SK-N-MC (cell line): ENCODE measurements at regions not wholly inside any gene's neighbourhood (a gene's known extent, or its start where the extent isn't known, plus 50 kb on each side); places are given as distances from the start of the nearest gene placed in this dataset.

Experiments
- DNase-seq: peaks from one replicate; pipeline ENCODE4 v3.0.0-alpha.2; 2011; ENCODE audit warnings: low read depth, low spot score
- H3K27ac ChIP-seq: fragments of 200-600 bp; sonication (generic); 2 replicates; pipeline ENCODE4 v1.5.1; 2016; ENCODE audit warnings: mixed run types
- H3K36me3 ChIP-seq: fragments of 200-600 bp; sonication (generic); 2 replicates; pipeline ENCODE4 v1.6.1; 2017; ENCODE audit warnings: antibody characterized with exemption, low read length, mixed read lengths; ENCODE audit not compliant: insufficient read depth
- H3K4me3 ChIP-seq: fragments of 200-600 bp; sonication (generic); 2 replicates; pipeline ENCODE4 v1.5.1; 2016
- H3K9ac ChIP-seq: fragments of 200-600 bp; sonication (generic); 2 replicates; pipeline ENCODE4 v1.8.0; 2017; ENCODE audit warnings: mixed run types, mixed read lengths; ENCODE audit not compliant: insufficient read length
- H3K9me3 ChIP-seq: fragments of 200-600 bp; sonication (generic); 2 replicates; pipeline ENCODE4 v1.6.1; 2017; ENCODE audit warnings: low read depth, mild to moderate bottlenecking, antibody characterized with exemption, low read length, moderate library complexity, mixed read lengths
- EZH2 ChIP-seq: fragments of 200-600 bp; sonication (generic); IDR thresholded peaks from one replicate; pipeline ENCODE4 v1.6.1; 2017; ENCODE audit warnings: antibody characterized with exemption
- FOXP2 ChIP-seq: optimal IDR thresholded peaks from 2 replicates; pipeline ENCODE3; 2011; ENCODE audit warnings: mild to moderate bottlenecking, moderate library complexity; ENCODE audit not compliant: insufficient read depth; ENCODE audit errors: extremely low read length, control extremely low read depth
- POLR2AphosphoS5 ChIP-seq: IDR thresholded peaks from 2 replicates; pipeline ENCODE4 v1.6.1; 2012; ENCODE audit warnings: mild to moderate bottlenecking, low read depth, low read length, borderline replicate concordance

GRCh38 chr12:47385653-47386052, 305.9 kb upstream of the AMIGO2 start:
- no peaks in the 10 kb centered on the region for H3K9me3 ChIP-seq
- H3K4me3 ChIP-seq, result no peak overlapping the region
- no peak overlapping the region for H3K27ac ChIP-seq
- H3K9ac ChIP-seq, result no peak overlapping the region
- DNase-seq, result no peak
- TF ChIP-seq POLR2AphosphoS5 (no peak), EZH2 (no peak), FOXP2 (no peak)
- H3K36me3 ChIP-seq, result no peaks in the 10 kb centered on the region

GRCh38 chr12:47383942-47384341, 304.2 kb upstream of the AMIGO2 start:
- TF ChIP-seq POLR2AphosphoS5, result no peak
- no peak for TF ChIP-seq FOXP2
- no peak for TF ChIP-seq EZH2
- no peaks in the 10 kb centered on the region for H3K36me3 ChIP-seq
- no peak overlapping the region for H3K9ac ChIP-seq
- H3K27ac ChIP-seq, result no peak overlapping the region
- H3K9me3 ChIP-seq, result no peaks in the 10 kb centered on the region
- no peak overlapping the region for H3K4me3 ChIP-seq
- no peak for DNase-seq

GRCh38 chr12:47382305-47382704, 302.5 kb upstream of the AMIGO2 start:
- DNase-seq, result no peak
- no peak overlapping the region for H3K9ac ChIP-seq
- TF ChIP-seq EZH2 (no peak), POLR2AphosphoS5 (no peak), FOXP2 (no peak)
- H3K27ac ChIP-seq, result no peak overlapping the region
- no peaks in the 10 kb centered on the region for H3K9me3 ChIP-seq
- H3K36me3 ChIP-seq, result no peaks in the 10 kb centered on the region
- H3K4me3 ChIP-seq, result no peak overlapping the region

GRCh38 chr12:47378907-47379306, 299.1 kb upstream of the AMIGO2 start:
- Histone ChIP-seq H3K9ac (no peak overlapping the region), H3K27ac (no peak overlapping the region), H3K36me3 (no peaks in the 10 kb centered on the region), H3K9me3 (no peaks in the 10 kb centered on the region), H3K4me3 (no peak overlapping the region)
- TF ChIP-seq FOXP2, result no peak
- TF ChIP-seq POLR2AphosphoS5, result no peak
- TF ChIP-seq EZH2, result no peak
- no peak for DNase-seq

- no peaks in the 10 kb centered on the region for H3K36me3 ChIP-seq
- 0 out of 2 replicates have a peak overlapping the region, but pooled peaks have one; percentile 14 for H3K4me3 ChIP-seq
- no peak overlapping the region for H3K27ac ChIP-seq
- TF ChIP-seq POLR2AphosphoS5, result no peak
- H3K9me3 ChIP-seq, result no peaks in the 10 kb centered on the region
- H3K9ac ChIP-seq, result no peak overlapping the region
- no peak for DNase-seq
These were observed 298.4 kb upstream of the AMIGO2 start for GRCh38 chr12:47378222-47378582.

- H3K9me3 ChIP-seq, result no peaks in the 10 kb centered on the region
- 0 out of 2 replicates have a peak overlapping the region, but pooled peaks have one; percentile 14 for H3K4me3 ChIP-seq
- no peak overlapping the region for H3K27ac ChIP-seq
- no peak overlapping the region for H3K9ac ChIP-seq
- no peak for TF ChIP-seq POLR2AphosphoS5
- no peak for TF ChIP-seq FOXP2
- TF ChIP-seq EZH2, result no peak
- DNase-seq, result no peak
- H3K36me3 ChIP-seq, result no peaks in the 10 kb centered on the region
These were observed 297.9 kb upstream of the AMIGO2 start for GRCh38 chr12:47377414-47378221.

GRCh38 chr12:47376927-47377326, 297.2 kb upstream of the AMIGO2 start:
- H3K9me3 ChIP-seq, result no peaks in the 10 kb centered on the region
- H3K36me3 ChIP-seq, result no peaks in the 10 kb centered on the region
- H3K9ac ChIP-seq, result no peak overlapping the region
- no peak overlapping the region for H3K4me3 ChIP-seq
- TF ChIP-seq POLR2AphosphoS5, result no peak
- no peak for TF ChIP-seq FOXP2
- TF ChIP-seq EZH2, result no peak
- no peak for DNase-seq
- no peak overlapping the region for H3K27ac ChIP-seq

GRCh38 chr12:47373554-47374150, 293.9 kb upstream of the AMIGO2 start:
- TF ChIP-seq POLR2AphosphoS5 (no peak), FOXP2 (no peak), EZH2 (no peak)
- no peaks in the 10 kb centered on the region for H3K36me3 ChIP-seq
- no peak overlapping the region for H3K27ac ChIP-seq
- no peak for DNase-seq
- no peaks in the 10 kb centered on the region for H3K9me3 ChIP-seq
- H3K9ac ChIP-seq, result no peak overlapping the region
- no peak overlapping the region for H3K4me3 ChIP-seq

GRCh38 chr12:47370421-47370820, 290.7 kb upstream of the AMIGO2 start:
- DNase-seq, result no peak
- H3K36me3 ChIP-seq, result no peaks in the 10 kb centered on the region
- no peaks in the 10 kb centered on the region for H3K9me3 ChIP-seq
- no peak overlapping the region for H3K27ac ChIP-seq
- no peak overlapping the region for H3K9ac ChIP-seq
- TF ChIP-seq POLR2AphosphoS5 (no peak), EZH2 (no peak), FOXP2 (no peak)
- H3K4me3 ChIP-seq, result no peak overlapping the region
